Kidney epithelial cell (primary cell): ENCODE measurements at regions not wholly inside any gene's neighbourhood (a gene's known extent, or its start where the extent isn't known, plus 50 kb on each side); places are given as distances from the start of the nearest gene placed in this dataset.

Source experiments
- DNase-seq: peaks from one replicate; pipeline ENCODE4 v3.0.0-alpha.2; 2010; ENCODE audit warnings: low read depth
- H3K27me3 ChIP-seq: 2 replicates; pipeline ENCODE4 v1.6.0; 2011; ENCODE audit warnings: low read length; ENCODE audit not compliant: control insufficient read depth, insufficient read depth
- H3K36me3 ChIP-seq: 2 replicates; pipeline ENCODE4 v1.5.1; 2011; ENCODE audit warnings: low read length; ENCODE audit not compliant: control insufficient read depth, insufficient read depth
- H3K4me3 ChIP-seq: 2 replicates; pipeline ENCODE4 v1.5.1; 2011; ENCODE audit warnings: low read depth, mild to moderate bottlenecking, control low read depth, low read length
- TF ChIP-seq, protein P1 (sequence below): IDR thresholded peaks from 2 replicates; pipeline ENCODE4 v1.5.1; 2011; ENCODE audit warnings: mild to moderate bottlenecking, moderate library complexity, low read length, control low read depth, inconsistent platforms; ENCODE audit not compliant: insufficient read depth, poor library complexity, severe bottlenecking

DNA sequence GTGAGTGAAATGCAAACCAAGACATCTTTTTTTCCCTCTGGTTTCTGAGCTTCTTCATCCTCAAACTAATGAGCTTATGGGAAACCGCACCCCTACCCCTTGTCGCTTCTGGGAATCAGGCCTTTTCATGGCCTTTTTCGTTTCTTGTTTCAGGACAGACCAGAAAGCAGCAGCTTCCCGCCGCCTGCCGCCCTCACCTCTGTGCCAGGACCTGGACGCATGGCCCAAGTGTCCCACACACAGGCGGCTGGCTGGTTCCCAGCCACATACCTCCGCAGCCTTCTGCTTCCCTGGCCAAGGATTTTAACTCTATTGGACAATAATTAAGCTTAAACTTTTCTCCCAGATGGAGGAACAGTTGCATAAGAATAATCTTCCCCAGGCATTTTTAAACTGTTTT is 114.1 kb upstream of the SLITRK1 start:
- DNase-seq = no peak
- Histone ChIP-seq H3K36me3 (no peaks in the 10 kb centered on the region), H3K4me3 (no peak overlapping the region), H3K27me3 (no peaks in the 10 kb centered on the region)
- TF ChIP-seq, protein P1, sequence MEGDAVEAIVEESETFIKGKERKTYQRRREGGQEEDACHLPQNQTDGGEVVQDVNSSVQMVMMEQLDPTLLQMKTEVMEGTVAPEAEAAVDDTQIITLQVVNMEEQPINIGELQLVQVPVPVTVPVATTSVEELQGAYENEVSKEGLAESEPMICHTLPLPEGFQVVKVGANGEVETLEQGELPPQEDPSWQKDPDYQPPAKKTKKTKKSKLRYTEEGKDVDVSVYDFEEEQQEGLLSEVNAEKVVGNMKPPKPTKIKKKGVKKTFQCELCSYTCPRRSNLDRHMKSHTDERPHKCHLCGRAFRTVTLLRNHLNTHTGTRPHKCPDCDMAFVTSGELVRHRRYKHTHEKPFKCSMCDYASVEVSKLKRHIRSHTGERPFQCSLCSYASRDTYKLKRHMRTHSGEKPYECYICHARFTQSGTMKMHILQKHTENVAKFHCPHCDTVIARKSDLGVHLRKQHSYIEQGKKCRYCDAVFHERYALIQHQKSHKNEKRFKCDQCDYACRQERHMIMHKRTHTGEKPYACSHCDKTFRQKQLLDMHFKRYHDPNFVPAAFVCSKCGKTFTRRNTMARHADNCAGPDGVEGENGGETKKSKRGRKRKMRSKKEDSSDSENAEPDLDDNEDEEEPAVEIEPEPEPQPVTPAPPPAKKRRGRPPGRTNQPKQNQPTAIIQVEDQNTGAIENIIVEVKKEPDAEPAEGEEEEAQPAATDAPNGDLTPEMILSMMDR = no peak

DNA sequence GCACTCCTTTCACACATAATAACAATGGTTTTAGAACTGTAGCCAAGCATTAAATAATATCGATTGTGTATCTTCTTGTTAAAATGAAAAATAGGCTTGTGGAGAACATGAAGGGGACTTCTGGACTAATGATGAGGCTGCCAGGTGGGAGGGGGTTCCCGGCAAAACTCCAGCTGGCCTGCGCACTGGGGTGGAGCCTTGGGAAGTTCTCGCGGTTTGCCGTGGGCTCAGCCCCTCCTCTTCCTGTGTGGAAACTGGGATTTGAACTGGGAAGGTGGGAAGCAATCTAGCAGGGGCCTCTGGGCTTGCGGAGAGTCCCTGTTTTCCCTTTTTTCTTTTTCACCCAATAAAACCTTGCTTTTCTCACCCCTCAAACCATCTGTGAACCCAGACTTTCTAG is 113.7 kb upstream of the SLITRK1 start:
- no peak for DNase-seq
- Histone ChIP-seq H3K4me3 (no peak overlapping the region), H3K27me3 (no peaks in the 10 kb centered on the region), H3K36me3 (no peaks in the 10 kb centered on the region)
- TF ChIP-seq, protein P1 = no peak

DNA sequence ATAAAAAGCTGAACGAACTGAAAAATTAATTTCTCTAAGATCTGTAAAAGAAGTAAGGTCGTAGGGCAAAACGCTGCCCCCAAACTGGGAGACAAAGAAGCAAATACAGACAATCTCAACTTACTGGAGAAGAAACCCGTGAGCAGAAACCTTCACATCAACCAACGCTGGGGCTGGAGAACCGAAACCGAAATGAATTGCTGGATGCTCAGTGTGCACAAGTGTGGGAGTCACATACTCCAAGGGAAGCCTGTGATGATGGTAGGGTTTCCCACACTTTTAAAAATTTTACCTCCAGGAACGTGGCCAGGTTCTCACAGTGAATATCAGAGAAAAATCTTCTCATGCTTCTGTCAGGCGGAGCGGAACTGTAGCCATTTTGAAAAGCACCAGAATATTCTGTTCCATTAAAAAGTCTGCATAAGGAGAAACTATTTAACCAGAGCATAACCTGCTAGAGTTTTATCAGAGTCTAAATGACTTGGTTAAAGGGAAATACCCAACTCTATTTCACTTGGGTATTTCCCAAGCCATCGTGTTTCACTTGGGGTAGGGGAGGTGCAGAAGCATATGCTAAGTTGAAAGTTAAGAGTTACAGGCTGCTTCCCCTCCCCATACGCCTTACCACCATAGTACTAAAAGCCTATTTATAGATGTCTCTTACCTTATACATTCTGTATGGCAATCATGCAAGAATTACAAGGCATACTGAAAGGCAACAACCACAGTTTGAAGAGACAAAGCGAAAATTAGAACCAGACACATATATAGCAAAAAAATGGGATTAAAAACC is 110.5 kb upstream of the SLITRK1 start:
- no peaks in the 10 kb centered on the region for H3K27me3 ChIP-seq
- no peak for DNase-seq
- TF ChIP-seq, protein P1 = no peak
- H3K36me3 ChIP-seq = no peaks in the 10 kb centered on the region
- no peak overlapping the region for H3K4me3 ChIP-seq

DNA sequence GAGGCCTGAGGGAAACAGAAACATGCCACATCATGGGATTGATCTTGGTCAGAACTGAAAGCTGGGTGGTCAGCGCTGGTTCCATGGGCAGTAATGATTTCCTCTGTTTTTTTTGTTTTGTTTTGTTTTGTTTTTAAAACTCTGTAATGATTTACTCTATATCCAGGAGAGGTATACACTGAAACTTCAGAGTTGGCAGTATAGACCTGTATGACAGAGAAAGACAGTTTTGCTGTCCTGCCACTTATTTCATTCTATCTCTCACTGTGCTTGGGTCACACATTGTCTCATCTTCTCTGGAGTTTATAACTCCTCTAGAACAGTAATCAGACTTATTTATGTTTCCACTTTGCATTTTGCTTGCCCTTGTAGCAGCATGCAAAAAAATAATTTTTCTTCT is 105.1 kb upstream of the SLITRK1 start:
- TF ChIP-seq, protein P1 = no peak
- no peaks in the 10 kb centered on the region for H3K36me3 ChIP-seq
- DNase-seq = no peak
- no peak overlapping the region for H3K4me3 ChIP-seq
- no peaks in the 10 kb centered on the region for H3K27me3 ChIP-seq

DNA sequence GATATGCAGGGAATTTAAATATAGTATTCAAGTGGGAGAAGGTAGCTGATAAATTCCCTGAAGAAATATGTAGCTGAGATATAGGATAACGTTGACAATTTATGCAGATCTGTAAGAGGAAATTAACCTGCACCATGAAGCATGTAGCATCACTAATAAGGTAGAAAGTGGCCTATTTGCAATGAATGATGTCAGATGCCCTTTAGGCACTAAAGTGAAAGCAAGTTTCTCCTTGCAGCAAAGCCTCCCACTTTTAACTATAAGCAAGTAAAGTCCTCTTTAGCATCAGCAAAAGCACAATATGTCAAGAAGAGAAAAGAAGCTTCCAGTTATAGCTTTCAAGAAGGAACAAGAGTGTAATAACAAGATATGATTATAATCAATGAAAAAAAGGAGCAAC is 102.5 kb upstream of the SLITRK1 start:
- H3K36me3 ChIP-seq = no peaks in the 10 kb centered on the region
- no peak for DNase-seq
- TF ChIP-seq, protein P1 = no peak
- H3K4me3 ChIP-seq = no peak overlapping the region
- H3K27me3 ChIP-seq = no peaks in the 10 kb centered on the region

DNA sequence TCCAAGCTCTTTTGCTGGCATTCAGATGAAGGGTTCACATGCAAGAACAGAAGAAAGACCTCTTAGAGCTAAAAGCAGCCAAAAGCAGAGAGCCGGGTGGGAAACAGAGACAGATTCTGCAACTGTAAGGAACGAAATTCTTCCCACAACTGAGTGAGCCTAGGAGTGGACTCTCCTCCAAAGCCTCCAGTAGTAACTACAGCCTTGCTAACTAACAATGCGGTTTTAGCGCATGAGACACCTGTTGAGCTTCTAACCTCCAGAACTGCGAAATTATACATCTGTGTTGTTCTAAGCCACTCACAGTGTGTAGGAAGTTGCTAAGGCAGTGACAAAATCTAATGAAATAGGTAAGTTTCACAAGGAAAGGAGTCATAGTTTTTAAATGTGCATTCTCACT is 98.1 kb upstream of the SLITRK1 start:
- Histone ChIP-seq H3K4me3 (no peak overlapping the region), H3K27me3 (no peaks in the 10 kb centered on the region), H3K36me3 (no peaks in the 10 kb centered on the region)
- DNase-seq = no peak
- TF ChIP-seq, protein P1 = no peak
